ENCODE measurements at regions not wholly inside any gene's neighbourhood (a gene's known extent, or its start where the extent isn't known, plus 50 kb on each side); places are given as distances from the start of the nearest gene placed in this dataset.

GRCh38 chr18:53950545-53950944 is 273.9 kb downstream of the MBD2 start:
- DNase-seq (ENCODE audit: extremely low read depth, low read depth): no peak
- no peak for TF ChIP-seq CTCF (IDR thresholded peaks at IDR 0.05; ENCODE audit: low read depth, low read length)

- DNase-seq (ENCODE audit: extremely low read depth, low read depth): no peak
- no peak for TF ChIP-seq CTCF (IDR thresholded peaks at IDR 0.05; ENCODE audit: low read depth, low read length)
Measured at GRCh38 chr18:53948991-53949390, 275.5 kb downstream of the MBD2 start.

GRCh38 chr18:53947092-53947640 is 277.3 kb downstream of the MBD2 start:
- DNase-seq (ENCODE audit: extremely low read depth, low read depth): no peak
- no peak for TF ChIP-seq CTCF (IDR thresholded peaks at IDR 0.05; ENCODE audit: low read depth, low read length)

- no peak for DNase-seq (ENCODE audit: extremely low read depth, low read depth)
- no peak for TF ChIP-seq CTCF (IDR thresholded peaks at IDR 0.05; ENCODE audit: low read depth, low read length)
Measured at GRCh38 chr18:53946594-53946993, 277.9 kb downstream of the MBD2 start.

GRCh38 chr18:53944721-53945120 is 279.7 kb downstream of the MBD2 start:
- DNase-seq (ENCODE audit: extremely low read depth, low read depth): no peak
- no peak for TF ChIP-seq CTCF (IDR thresholded peaks at IDR 0.05; ENCODE audit: low read depth, low read length)

GRCh38 chr18:53943326-53943860 is 281.1 kb downstream of the MBD2 start:
- no peak for DNase-seq (ENCODE audit: extremely low read depth, low read depth)
- no peak for TF ChIP-seq CTCF (IDR thresholded peaks at IDR 0.05; ENCODE audit: low read depth, low read length)

- TF ChIP-seq CTCF (IDR thresholded peaks at IDR 0.05; ENCODE audit: low read depth, low read length): no peak
- no peak for DNase-seq (ENCODE audit: extremely low read depth, low read depth)
Measured at GRCh38 chr18:53941601-53942338, 282.7 kb downstream of the MBD2 start.

All from AG09319 (cell line).